Hematopoietic multipotent progenitor cell treated with erythropoietin and hydrocortisone succinate and interleukin-3 and kit ligand, for 6 days (in vitro differentiated cells): ENCODE measurements at regions not wholly inside any gene's neighbourhood (a gene's known extent, or its start where the extent isn't known, plus 50 kb on each side); places are given as distances from the start of the nearest gene placed in this dataset.

Source experiments
- DNase-seq: peaks from one replicate; pipeline ENCODE4 v3.0.0-alpha.2; 2015

DNA sequence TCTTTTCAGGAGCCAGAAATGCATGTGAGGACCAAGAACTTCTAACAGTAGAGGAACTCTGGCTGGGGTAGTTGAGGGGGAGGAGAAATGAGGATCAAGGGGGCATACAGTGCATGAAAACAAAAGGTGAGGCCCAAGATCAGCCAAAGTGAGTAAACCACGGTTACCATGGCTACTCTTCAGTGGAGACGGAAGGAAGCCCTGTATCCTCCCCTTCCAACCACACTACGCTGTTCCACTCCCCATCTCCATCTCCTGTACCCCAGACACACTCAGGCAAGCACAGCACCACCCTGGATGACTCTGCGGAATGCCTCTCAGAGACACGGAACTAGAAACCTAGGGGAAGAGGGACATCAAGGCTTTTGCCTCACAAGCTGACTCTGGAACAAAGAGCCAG is 157.6 kb upstream of the CAMK1G start:
- DNase-seq: no peak

DNA sequence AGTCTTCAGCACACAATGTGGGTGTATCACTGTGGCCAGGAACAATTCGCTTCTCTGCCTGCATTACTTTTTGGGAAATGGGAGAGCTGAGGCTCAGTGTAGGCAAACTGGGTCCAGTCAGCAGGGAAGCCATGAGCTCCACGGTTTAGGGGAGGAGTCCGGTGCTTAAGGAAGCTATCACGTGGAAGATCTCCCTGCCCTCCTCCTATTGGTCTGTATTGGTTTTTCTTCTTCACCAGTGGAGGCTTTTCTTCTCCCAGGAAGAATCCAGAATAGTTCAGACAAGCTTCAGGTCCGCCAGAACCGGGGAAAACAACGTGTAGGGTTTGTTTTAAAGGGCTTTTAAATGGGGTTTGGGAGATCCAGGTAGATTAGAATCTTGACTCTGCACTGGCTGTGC is 156.2 kb upstream of the CAMK1G start:
- no peak for DNase-seq

DNA sequence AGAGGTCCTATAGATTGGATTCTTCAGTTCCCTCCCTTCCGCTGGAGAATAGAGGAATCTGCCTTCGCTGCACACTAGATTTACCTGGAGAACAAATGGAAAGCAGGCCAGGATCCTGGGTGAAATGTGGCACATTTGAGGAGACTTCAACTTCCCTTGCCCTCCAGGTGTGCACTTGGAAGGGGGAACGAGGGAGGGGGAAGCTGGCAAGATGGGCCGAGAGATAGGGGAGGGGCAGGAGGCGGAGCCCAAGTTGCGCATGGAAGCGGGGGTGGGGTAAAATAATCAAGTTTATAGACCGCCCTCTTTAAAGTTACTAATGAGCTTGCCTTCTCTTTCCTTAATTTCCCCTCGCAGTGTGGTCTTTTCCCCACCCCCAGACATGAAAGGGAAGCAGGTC is 155.7 kb upstream of the CAMK1G start:
- DNase-seq: no peak

DNA sequence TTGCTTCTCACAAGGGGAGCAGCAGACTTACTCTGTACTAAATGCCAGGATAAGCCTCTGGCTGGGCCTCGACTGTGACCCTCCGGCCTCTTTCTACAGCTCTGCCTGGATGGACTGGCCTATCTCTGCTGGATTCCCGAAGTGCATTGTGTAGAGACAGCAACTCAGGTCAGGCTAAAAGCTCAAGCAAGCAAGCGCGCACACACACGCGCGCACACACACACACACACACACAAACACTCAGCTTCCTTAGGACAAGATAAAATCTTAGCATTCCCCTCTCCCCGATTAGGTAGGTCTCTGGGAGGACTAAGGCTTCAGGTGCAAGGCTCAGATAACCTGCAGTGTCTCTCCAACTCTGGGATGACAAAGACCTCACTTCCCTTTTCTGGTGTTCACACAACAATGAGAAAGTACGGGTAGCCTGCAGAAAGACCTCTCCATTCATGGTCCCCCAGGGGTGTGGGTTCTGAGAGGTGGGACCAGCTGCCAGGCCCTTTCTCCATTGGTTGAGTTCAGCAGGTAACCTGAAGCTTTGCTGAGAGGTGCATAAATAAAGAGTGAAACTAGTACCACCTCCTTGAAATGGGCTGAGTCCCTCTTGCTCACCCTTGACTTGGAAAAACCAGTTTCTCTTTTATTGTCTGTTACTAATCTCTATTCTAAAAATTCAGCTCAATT is 155.1 kb upstream of the CAMK1G start:
- DNase-seq: no peak

DNA sequence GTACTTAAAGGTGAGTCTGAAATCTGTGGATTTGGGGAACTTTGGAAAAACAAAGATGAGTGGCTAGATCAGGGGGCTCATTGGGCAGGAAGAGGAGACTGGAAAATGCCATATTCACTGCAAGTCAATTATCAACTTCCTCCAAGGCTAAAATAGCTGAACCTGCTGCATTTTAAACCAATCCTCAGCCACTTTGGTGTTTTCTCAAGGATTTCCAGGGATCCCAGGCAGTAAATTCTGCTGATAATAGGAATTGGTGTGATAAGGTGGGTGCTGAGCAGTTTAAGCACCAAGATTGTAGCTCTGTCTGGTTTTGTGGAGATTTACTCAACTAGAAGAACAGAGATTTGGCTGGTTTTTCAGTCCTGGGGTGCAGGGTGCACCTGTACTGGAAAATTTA is 153.9 kb upstream of the CAMK1G start:
- no peak for DNase-seq

DNA sequence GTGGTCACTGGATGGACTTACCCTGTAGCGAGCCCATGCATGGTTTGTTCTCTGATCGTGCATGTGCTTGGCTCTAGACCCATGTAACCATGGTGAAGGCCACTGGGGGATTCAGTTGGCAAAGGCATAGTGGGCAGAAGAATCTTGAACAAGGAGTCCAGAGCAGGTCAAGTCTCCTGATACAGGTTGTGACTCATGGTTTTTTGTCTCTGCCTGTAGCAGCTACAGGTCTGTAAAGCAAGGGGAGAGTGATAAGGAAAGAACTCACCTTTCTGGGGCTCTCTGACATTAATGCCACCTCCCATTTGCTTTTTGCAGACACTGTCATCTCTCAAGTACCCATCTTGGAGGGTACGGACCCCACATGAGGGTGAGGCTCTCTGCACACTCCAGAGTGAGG is 153.4 kb upstream of the CAMK1G start:
- no peak for DNase-seq

- no peak for DNase-seq
Observed at GRCh38 chr1:209430821-209431259, 152.7 kb upstream of the CAMK1G start.

- no peak for DNase-seq
Observed at GRCh38 chr1:209431402-209431801, 152.1 kb upstream of the CAMK1G start.

DNA sequence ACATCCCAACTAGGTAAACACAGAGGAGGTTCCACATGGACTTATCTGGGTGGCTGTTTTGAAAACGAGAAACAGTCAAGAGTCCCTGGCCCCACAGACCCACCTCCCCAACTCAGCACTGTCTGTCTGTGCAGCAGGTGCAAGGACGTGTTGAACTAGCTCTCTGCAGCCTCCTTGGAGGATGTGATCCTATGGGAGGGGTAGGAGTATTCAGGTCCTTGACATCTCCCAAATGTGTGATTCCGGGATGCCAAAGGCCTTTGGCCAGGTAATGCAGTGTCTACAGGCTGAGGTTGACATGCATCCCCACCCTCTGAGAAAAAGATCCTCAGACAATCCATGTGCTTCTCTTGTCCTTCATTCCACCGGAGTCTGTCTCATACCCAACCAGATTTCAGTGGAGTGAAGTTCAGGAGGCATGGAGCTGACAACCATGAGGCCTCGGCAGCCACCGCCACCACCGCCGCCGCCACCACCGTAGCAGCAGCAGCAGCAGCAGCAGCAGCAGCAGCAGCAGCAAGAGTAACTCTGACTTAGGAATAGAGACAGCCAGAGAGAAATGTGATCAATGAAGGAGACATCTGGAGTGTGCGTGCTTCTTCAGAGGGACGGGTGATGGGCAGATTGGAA is 151.6 kb upstream of the CAMK1G start:
- no peak for DNase-seq

- no peak for DNase-seq
Observed at GRCh38 chr1:209432443-209432825, 151.1 kb upstream of the CAMK1G start.

- DNase-seq: no peak
Observed at GRCh38 chr1:209433649-209434031, 149.9 kb upstream of the CAMK1G start.

DNA sequence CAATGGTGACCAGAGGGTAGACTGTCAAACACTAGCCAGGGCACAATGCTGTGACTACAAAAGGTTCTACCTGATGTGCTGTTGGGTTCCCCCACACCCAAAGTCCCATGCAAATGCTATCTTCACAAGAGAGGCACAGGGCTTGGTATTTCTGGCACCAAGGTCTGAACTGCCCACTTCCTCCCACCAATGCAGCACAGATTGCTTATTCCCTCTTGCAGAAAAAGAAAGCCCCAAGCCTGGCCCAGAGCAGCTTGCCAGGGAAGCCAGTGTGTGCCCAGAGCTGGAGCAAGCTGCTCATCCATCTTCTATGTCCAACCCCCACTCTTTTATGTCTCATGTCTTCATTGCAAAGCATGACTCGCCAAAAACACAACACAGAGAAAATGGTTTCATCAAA is 149.4 kb upstream of the CAMK1G start:
- no peak for DNase-seq

- no peak for DNase-seq
Observed at GRCh38 chr1:209434631-209435217, 148.8 kb upstream of the CAMK1G start.

DNA sequence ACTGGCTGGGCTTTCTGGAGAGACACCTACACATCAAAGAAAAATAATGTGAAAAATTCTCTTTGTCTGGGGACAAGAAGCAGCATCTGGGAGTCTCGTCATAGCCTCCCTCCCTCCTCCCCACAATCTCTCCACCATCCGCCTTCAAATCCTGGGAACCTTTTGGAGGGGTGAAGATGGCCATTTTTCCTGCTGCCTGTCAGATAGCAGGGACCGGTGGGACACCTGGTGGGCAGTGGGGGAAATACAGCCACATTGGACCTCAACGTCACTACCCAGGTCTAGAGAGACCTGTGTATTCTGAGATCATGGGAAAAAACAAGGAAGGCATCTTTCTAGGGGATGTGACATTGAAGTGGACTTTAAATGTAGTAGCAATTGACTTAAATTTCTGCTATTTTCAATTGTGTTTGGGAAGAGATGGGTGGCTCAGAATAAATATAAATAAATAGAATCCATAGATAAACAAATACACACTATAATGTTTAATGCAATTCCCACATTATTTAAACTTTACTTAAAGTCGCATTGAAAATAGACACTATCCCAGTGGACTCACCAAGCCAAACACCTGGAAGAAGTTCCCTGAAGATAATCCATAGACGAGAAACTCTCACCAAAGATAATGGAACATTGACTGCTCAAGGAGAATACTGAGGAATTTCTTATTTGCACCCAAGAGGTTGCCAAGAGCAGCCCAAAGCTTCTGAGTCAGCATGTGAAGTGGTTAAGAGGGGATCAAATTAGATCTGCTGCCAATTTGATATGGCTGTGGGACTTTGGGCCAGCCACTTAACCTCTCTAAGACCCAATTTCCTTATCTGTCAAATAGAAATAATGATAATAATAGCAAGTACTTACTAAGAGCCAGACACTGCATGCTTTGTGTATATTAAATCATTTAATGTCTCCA is 147.6 kb upstream of the CAMK1G start:
- DNase-seq: peak; percentile 67

DNA sequence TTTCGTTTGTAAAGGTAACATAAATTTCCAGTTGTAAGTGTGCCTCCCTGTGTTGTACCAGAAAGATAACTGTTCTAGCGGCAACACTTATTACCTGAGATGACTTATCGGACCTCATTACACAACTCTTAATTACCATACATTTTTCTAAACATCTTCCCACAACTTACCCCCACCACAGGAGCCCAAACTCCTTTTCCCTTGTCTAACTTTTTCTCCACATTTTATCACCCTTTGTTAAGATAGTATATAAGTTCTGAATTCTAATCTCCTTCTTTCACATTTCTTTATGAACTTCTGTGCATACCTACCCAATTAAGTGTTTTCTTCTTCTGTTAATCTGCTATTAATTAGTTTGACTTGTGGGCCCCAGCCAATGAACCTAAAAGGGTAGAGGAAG is 143.7 kb upstream of the CAMK1G start:
- DNase-seq: no peak

DNA sequence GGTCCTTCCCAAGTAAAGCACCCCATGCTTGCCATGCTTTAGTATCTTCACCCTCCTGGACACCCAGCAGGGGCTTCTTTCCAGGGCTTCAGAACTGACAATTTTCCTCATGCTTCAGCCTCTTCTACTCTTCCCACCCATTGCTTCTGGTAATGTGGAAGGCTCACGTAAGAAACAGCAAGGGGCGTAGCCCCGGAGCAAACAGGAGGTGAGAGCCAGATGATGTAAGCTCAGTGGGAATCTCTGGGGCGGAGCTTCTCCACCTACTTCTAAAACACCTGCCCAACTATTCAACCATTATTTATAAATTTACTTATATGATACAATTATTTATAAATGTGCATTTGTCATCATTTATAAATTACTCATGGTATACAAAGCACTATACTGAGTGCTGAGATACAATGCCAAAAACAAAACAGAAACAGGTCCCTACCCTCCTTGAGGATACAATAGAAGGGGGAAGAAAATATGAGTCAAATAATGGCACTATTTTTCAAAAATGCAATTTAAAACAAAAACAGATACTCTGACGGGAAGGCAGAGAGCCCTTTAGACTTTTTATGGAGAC is 140.1 kb upstream of the CAMK1G start:
- no peak for DNase-seq

DNA sequence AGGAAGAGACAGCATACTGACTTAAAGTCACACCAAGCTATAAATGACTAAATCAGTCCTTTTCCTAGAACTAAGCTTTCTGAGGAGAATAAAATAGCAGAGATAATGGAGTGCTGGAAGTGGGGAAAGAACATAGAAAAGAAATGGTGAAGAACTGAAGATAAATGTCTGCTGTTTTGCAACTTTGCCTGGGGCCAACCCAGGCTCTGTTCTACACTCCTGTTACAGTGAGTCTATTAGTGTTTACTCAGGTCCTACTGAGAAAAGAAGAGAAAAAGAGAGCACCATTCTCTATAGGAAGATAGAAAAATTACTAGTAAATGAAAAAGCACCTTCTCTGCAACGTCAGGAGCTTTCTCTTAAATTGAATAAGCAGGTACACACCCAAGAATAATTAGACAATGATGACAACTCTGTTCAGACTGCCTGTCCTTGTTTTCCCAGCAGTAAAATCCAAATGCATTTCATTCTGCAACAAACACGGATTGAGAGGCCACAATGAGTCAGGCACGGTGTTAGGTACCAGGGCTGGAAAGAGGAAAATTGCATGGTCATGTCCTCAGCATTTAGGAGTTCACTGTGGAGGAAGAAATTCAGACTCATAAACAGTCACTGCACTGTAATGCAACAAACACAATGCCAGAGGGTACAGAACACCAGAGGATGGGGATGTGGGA is 139.4 kb upstream of the CAMK1G start:
- no peak for DNase-seq

GRCh38 chr1:209444961-209445360 is 138.6 kb upstream of the CAMK1G start:
- no peak for DNase-seq

- no peak for DNase-seq
Observed at GRCh38 chr1:209445576-209445975, 137.9 kb upstream of the CAMK1G start.

GRCh38 chr1:209446356-209446755 is 137.2 kb upstream of the CAMK1G start:
- DNase-seq: no peak

DNA sequence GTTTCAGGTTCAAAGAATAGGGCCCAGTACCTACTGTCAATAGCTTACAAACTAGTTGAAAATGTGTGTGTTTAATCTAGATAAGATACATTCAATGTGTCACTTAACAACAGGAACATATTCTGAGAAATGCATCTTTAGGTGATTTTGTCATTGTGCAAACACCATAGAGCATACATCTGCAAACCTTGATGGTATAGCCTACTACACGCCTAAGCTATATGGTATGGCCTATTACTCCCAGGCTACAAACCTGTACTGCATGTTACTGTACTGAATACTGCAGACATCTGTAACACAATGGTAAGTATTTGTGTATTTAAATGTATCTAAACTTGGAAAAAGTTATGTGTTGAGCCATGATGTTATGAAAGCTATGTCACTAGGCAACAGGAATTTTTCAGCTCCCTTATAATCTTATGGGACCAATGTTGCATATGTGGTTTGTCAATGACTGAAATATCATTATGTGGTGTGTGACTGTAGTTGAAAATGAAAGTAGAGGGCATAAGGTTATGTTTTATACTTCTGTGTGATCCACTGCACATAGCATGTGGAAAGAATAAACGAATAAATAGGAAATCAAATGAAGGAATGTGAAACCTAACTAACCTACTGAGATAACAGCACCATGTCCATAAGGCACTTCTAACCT is 129.0 kb upstream of the CAMK1G start:
- no peak for DNase-seq

- DNase-seq: no peak
Observed at GRCh38 chr1:209455145-209455544, 128.4 kb upstream of the CAMK1G start.
